ENCODE measurements at regions not wholly inside any gene's neighbourhood (a gene's known extent, or its start where the extent isn't known, plus 50 kb on each side); places are given as distances from the start of the nearest gene placed in this dataset.

DNA sequence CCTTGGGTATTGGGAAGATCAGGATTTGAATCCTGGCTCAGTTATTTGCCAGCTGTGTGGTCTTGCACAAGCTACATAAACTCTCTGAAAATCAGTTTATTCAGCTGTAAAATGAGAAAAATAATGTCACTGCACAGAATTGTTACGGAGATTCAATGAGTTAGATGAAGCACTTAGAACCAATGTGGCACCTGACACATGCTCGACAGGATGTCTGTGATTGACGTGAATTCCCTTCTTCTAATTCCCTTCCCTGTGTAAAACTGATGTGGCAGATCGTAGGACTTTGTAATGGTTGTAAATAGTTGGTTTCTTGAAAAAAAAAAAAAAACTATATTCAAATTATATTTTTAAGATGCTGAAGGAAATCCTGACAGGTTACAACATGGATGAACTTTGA, 249.9 kb upstream of the MKLN1 start:
- no peaks in the 10 kb centered on the region for H3K79me2 ChIP-seq (ENCODE audit: insufficient read depth, low read length)
- H3K4me1 Mint-ChIP-seq = peaks cover 3% of the 10 kb centered on the region
- TF ChIP-seq, protein P1, sequence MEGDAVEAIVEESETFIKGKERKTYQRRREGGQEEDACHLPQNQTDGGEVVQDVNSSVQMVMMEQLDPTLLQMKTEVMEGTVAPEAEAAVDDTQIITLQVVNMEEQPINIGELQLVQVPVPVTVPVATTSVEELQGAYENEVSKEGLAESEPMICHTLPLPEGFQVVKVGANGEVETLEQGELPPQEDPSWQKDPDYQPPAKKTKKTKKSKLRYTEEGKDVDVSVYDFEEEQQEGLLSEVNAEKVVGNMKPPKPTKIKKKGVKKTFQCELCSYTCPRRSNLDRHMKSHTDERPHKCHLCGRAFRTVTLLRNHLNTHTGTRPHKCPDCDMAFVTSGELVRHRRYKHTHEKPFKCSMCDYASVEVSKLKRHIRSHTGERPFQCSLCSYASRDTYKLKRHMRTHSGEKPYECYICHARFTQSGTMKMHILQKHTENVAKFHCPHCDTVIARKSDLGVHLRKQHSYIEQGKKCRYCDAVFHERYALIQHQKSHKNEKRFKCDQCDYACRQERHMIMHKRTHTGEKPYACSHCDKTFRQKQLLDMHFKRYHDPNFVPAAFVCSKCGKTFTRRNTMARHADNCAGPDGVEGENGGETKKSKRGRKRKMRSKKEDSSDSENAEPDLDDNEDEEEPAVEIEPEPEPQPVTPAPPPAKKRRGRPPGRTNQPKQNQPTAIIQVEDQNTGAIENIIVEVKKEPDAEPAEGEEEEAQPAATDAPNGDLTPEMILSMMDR (IDR thresholded peaks at IDR 0.05) = no peak
- no CpG with 5 or more reads among the region's 4 CpGs for WGBS (ENCODE audit: insufficient coverage)
- H3K36me3 Mint-ChIP-seq = peaks cover 16 to 23% of the 10 kb centered on the region in 2 donors
- no peak overlapping the region for H3K27ac ChIP-seq (ENCODE audit: low read depth in 1 of 2, low read length in 2 of 2)
- peaks cover 100% of the 10 kb centered on the region for H4K20me1 ChIP-seq (ENCODE audit: insufficient read depth, low read length)
- intact Hi-C loops (cut with micrococcal nuclease) = no loop called here
- no peak overlapping the region for H3K4me3 ChIP-seq (replicated peaks in 1 of 3; ENCODE audit: low read depth in 2 of 3, low read length in 3 of 3)
- peaks cover 0 to 6% (median 0%) of the 10 kb centered on the region in 7 donors for H3K9me3 Mint-ChIP-seq
- no peak overlapping the region for H3K4me3 Mint-ChIP-seq
- no peak overlapping the region for H3K27ac Mint-ChIP-seq
- no peak for DNase-seq
- H3K36me3 ChIP-seq (replicated peaks in 1 of 2; ENCODE audit: control insufficient read depth in 1 of 2, insufficient read depth in 2 of 2, low read length in 2 of 2) = peaks cover 0 to 7% of the 10 kb centered on the region in 2 donors
- H3K27me3 ChIP-seq (ENCODE audit: control insufficient read depth in 2 of 2, insufficient read depth in 2 of 2, low read length in 2 of 2) = no peaks in the 10 kb centered on the region
- H3K9ac ChIP-seq (ENCODE audit: insufficient read depth, low read length, poor library complexity, severe bottlenecking) = no peak overlapping the region
- no peak overlapping the region for H3K4me2 ChIP-seq (replicated peaks; ENCODE audit: extremely low read depth, low read length, poor library complexity, severe bottlenecking)
- H3K4me1 ChIP-seq (ENCODE audit: control insufficient read depth in 1 of 2, insufficient read depth in 2 of 2, low read length in 2 of 2) = peaks cover 0 to 2% of the 10 kb centered on the region in 2 donors
- H2AFZ ChIP-seq (ENCODE audit: insufficient read depth, low read depth, low read length, poor library complexity, severe bottlenecking) = no peak overlapping the region
- H3K27me3 Mint-ChIP-seq (ENCODE audit: low read depth in 3 of 3) = no peaks in the 10 kb centered on the region
- H3K9me3 ChIP-seq (replicated peaks in 1 of 2; ENCODE audit: control insufficient read depth in 1 of 2, insufficient read depth in 1 of 2, low read length in 2 of 2) = no peaks in the 10 kb centered on the region

DNA sequence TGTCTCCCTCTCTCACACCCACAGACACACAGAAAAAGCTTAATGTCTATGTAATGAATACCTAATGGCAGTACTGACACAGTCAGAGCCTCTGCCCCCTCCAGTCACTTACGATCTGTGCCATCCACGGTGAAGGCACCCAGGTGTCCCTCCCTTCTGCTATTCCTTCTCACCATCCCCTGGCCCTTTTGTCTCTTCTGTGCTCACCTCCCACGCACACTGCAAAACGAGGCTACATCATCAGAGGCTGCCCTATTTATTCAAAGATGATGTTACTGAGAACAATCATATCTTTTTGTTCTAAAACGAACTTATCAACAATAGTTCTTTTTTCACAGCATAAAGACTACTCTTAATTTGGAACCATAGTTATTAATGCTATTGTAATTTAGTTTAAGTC, 246.9 kb upstream of the MKLN1 start:
- Mint-ChIP-seq H3K4me1 (peaks cover 9% of the 10 kb centered on the region), H3K36me3 (peaks cover 6 to 9% of the 10 kb centered on the region in 2 donors), H3K4me3 (no peak overlapping the region), H3K9me3 (peaks cover 0 to 6% (median 3%) of the 10 kb centered on the region in 7 donors), H3K27ac (no peak overlapping the region), H3K27me3 (ENCODE audit: low read depth in 3 of 3) (no peaks in the 10 kb centered on the region)
- no peak for DNase-seq
- no peak overlapping the region for H3K4me3 ChIP-seq (replicated peaks in 1 of 3; ENCODE audit: low read depth in 2 of 3, low read length in 3 of 3)
- H3K36me3 ChIP-seq (replicated peaks in 1 of 2; ENCODE audit: control insufficient read depth in 1 of 2, insufficient read depth in 2 of 2, low read length in 2 of 2) = no peaks in the 10 kb centered on the region
- no peak overlapping the region for H3K9ac ChIP-seq (ENCODE audit: insufficient read depth, low read length, poor library complexity, severe bottlenecking)
- no peak overlapping the region for H2AFZ ChIP-seq (ENCODE audit: insufficient read depth, low read depth, low read length, poor library complexity, severe bottlenecking)
- 100% methylated on average over 2 of the region's 5 CpGs for WGBS (ENCODE audit: insufficient coverage)
- peaks cover 100% of the 10 kb centered on the region for H4K20me1 ChIP-seq (ENCODE audit: insufficient read depth, low read length)
- no peaks in the 10 kb centered on the region for H3K79me2 ChIP-seq (ENCODE audit: insufficient read depth, low read length)
- no peaks in the 10 kb centered on the region for H3K27me3 ChIP-seq (ENCODE audit: control insufficient read depth in 2 of 2, insufficient read depth in 2 of 2, low read length in 2 of 2)
- no peaks in the 10 kb centered on the region for H3K9me3 ChIP-seq (replicated peaks in 1 of 2; ENCODE audit: control insufficient read depth in 1 of 2, insufficient read depth in 1 of 2, low read length in 2 of 2)
- H3K4me2 ChIP-seq (replicated peaks; ENCODE audit: extremely low read depth, low read length, poor library complexity, severe bottlenecking) = no peak overlapping the region
- TF ChIP-seq, protein P1 (IDR thresholded peaks at IDR 0.05) = no peak
- H3K4me1 ChIP-seq (ENCODE audit: control insufficient read depth in 1 of 2, insufficient read depth in 2 of 2, low read length in 2 of 2) = peaks cover 0 to 6% of the 10 kb centered on the region in 2 donors
- intact Hi-C loops (cut with micrococcal nuclease) = no loop called here
- no peak overlapping the region for H3K27ac ChIP-seq (ENCODE audit: low read depth in 1 of 2, low read length in 2 of 2)

All from CD14-positive monocyte (primary cell).